HG02885 (cell line): ENCODE measurements at regions not wholly inside any gene's neighbourhood (a gene's known extent, or its start where the extent isn't known, plus 50 kb on each side); places are given as distances from the start of the nearest gene placed in this dataset.

ENCODE experiments used
- ATAC-seq: cut with Tn5 transposase; IDR thresholded peaks from one replicate; pipeline ENCODE4 v1.9.1; 2021; ENCODE audit warnings: mild to moderate bottlenecking; ENCODE audit not compliant: unreplicated experiment, poor library complexity

GRCh38 chr5:8436924-8437323 is 568.0 kb downstream of the MTRR start:
- no peak for ATAC-seq

GRCh38 chr5:8445139-8445538 is 576.2 kb downstream of the MTRR start:
- no peak for ATAC-seq

GRCh38 chr5:8446179-8446578 is 577.2 kb downstream of the MTRR start:
- no peak for ATAC-seq

- ATAC-seq: no peak
These were observed 587.9 kb downstream of the MTRR start for GRCh38 chr5:8456846-8457186.

GRCh38 chr5:8457187-8458037 is 588.5 kb downstream of the MTRR start:
- ATAC-seq: no peak

GRCh38 chr5:8458038-8458383 is 589.1 kb downstream of the MTRR start:
- ATAC-seq: no peak

GRCh38 chr5:8461543-8461942 is 592.6 kb downstream of the MTRR start:
- no peak for ATAC-seq

GRCh38 chr5:8462565-8462964 is 593.6 kb downstream of the MTRR start:
- ATAC-seq: no peak

- no peak for ATAC-seq
These were observed 601.5 kb downstream of the MTRR start for GRCh38 chr5:8470489-8470888.

- ATAC-seq: no peak
These were observed 602.6 kb downstream of the MTRR start for GRCh38 chr5:8471581-8471980.

GRCh38 chr5:8473016-8473415 is 604.1 kb downstream of the MTRR start:
- ATAC-seq: no peak

- ATAC-seq: no peak
These were observed 605.0 kb downstream of the MTRR start for GRCh38 chr5:8473827-8474568.

- no peak for ATAC-seq
These were observed 605.6 kb downstream of the MTRR start for GRCh38 chr5:8474569-8474930.

- no peak for ATAC-seq
These were observed 609.4 kb downstream of the MTRR start for GRCh38 chr5:8478326-8478725.

- ATAC-seq: no peak
These were observed 612.1 kb downstream of the MTRR start for GRCh38 chr5:8481007-8481406.

- ATAC-seq: no peak
These were observed 622.3 kb downstream of the MTRR start for GRCh38 chr5:8491254-8491653.

- no peak for ATAC-seq
These were observed 624.2 kb downstream of the MTRR start for GRCh38 chr5:8493176-8493575.

- ATAC-seq: no peak
These were observed 631.5 kb downstream of the MTRR start for GRCh38 chr5:8500426-8500825.

- ATAC-seq: no peak
These were observed 636.2 kb downstream of the MTRR start for GRCh38 chr5:8505196-8505595.

GRCh38 chr5:8508231-8508630 is 639.3 kb downstream of the MTRR start:
- no peak for ATAC-seq

- ATAC-seq: no peak
These were observed 647.4 kb downstream of the MTRR start for GRCh38 chr5:8516356-8516755.

- no peak for ATAC-seq
These were observed 648.5 kb downstream of the MTRR start for GRCh38 chr5:8517456-8517855.
